AG04449 (cell line): ENCODE measurements at regions not wholly inside any gene's neighbourhood (a gene's known extent, or its start where the extent isn't known, plus 50 kb on each side); places are given as distances from the start of the nearest gene placed in this dataset.

ENCODE experiments used
- CTCF ChIA-PET: fragments of 350-600 bp; formaldehyde crosslinking; extraction: SDS; loops from one replicate; lab custom pipeline; 2021; ENCODE audit warnings: antibody characterized with exemption; lab: Yijun Ruan, JAX
- POLR2A ChIA-PET: fragments of 400-600, 350-600 bp; formaldehyde crosslinking; extraction: SDS; loops from one replicate; lab custom pipeline; 2020; ENCODE audit warnings: antibody characterized with exemption, inconsistent platforms; lab: Yijun Ruan, JAX
- DNase-seq: peaks from one replicate; pipeline ENCODE4 v3.0.0-alpha.2; 2010; ENCODE audit warnings: low read depth, low spot score
- H3K4me3 ChIP-seq: 2 replicates; pipeline ENCODE4 v1.5.1; 2011; ENCODE audit warnings: low read depth, mild to moderate bottlenecking, control low read depth, low read length
- TF ChIP-seq, protein P1 (sequence below): IDR thresholded peaks from one replicate; pipeline ENCODE4 v1.5.1; 2011; ENCODE audit warnings: mild to moderate bottlenecking, moderate library complexity, low read length, control low read depth, inconsistent platforms; ENCODE audit not compliant: insufficient read depth; ENCODE audit errors: missing control alignments

DNA sequence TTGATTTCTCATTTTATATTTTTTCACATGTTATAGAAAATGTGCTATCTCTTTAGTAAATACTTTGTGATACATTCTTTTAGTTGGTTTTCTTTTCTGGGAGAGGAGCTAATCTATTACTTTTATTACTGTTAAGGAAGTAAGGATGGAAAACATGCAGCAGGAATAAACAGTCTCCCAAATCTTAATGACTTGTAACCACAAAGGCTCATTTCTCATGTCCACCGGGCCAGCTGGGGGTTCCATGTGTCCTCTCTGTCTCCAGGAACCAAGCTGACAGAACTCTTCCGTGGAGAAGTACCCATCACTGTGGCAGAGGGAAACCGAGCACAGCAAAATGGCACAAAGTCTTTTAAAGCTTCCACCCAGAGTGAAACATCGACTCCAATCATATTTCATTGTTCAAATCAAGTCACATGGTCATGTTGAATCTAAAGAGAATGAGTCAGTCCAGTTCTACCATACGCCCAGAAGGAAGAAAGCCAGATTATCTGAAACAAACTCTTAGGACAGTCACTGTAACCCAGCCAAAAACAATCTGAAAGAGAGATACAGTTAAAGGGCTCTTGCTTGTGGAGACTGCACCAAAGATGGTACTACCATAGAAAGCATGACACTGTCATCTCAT, 97.1 kb upstream of the CDH6 start:
- no peak overlapping the region for H3K4me3 ChIP-seq
- ChIA-PET CTCF (interaction anchor here (0.6 kb wide), 1 partner anchor 136 kb away, joined by 3 read pairs; no protein-coding TSS in a partner anchor), POLR2A (no interaction called here)
- DNase-seq, result no peak
- TF ChIP-seq, protein P1, sequence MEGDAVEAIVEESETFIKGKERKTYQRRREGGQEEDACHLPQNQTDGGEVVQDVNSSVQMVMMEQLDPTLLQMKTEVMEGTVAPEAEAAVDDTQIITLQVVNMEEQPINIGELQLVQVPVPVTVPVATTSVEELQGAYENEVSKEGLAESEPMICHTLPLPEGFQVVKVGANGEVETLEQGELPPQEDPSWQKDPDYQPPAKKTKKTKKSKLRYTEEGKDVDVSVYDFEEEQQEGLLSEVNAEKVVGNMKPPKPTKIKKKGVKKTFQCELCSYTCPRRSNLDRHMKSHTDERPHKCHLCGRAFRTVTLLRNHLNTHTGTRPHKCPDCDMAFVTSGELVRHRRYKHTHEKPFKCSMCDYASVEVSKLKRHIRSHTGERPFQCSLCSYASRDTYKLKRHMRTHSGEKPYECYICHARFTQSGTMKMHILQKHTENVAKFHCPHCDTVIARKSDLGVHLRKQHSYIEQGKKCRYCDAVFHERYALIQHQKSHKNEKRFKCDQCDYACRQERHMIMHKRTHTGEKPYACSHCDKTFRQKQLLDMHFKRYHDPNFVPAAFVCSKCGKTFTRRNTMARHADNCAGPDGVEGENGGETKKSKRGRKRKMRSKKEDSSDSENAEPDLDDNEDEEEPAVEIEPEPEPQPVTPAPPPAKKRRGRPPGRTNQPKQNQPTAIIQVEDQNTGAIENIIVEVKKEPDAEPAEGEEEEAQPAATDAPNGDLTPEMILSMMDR, result no peak

DNA sequence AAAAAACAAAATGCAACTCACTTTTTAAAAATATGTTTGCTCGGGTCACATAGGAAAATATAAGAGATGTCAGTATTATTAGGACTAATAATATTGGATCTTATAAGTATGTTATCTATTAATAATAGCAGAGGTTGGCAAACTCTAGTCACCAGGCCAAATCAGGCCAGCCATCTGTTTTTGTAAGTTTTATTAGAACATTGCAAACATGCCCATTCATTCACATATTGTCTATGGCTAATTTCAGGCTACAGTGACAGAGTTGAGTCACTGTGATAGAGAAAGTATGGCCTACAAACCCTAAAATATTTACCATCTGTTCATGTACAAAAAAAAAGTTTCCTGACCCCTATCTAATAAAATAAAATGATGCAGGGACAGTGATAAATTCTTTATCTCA, 97.7 kb upstream of the CDH6 start:
- no peak for DNase-seq
- ChIA-PET CTCF (no interaction called here), POLR2A (no interaction called here)
- TF ChIP-seq, protein P1, result no peak
- no peak overlapping the region for H3K4me3 ChIP-seq

DNA sequence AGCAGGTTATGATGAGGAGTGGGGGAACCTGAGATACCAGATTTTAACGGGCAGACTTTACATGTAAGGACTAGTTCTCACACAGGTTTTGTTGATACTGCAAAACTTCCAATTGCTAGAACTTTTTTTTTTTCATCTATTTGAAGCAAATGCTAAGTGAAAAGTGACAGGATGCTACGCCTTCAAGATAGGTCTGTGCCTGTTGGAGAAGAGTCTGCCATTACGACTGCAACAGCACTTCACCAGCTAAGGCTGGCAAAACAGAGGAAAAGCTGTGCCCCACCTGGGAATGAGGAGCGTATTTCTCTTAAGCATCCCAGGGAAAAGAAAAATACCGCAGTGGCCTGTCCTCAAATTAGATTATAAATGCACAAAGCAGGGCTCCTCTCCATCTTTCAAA, 102.0 kb upstream of the CDH6 start:
- DNase-seq, result no peak
- H3K4me3 ChIP-seq, result no peak overlapping the region
- ChIA-PET CTCF (interaction anchor here (0.6 kb wide), 1 partner anchor 172 kb away, joined by 3 read pairs; no protein-coding TSS in a partner anchor), POLR2A (no interaction called here)
- TF ChIP-seq, protein P1, result no peak

DNA sequence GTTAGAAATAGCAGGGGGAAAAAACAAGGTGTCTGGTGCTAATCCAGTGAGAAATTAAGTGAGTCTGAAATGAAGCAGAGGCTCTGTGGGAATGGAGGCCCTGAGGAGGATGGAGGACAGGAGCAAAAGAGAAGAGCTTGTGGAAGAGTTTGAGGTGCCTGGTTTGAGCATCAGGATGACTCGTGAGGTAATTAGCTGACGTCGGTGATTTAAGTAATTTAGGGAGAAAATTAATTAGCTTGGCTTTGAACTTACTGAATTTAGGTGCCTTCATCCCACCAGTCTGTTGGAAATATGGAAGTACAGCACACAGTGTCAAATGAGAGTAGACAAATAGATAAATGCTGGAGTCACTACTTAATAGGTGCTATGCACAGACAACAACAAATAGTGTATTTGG, 103.0 kb upstream of the CDH6 start:
- DNase-seq, result no peak
- H3K4me3 ChIP-seq, result no peak overlapping the region
- ChIA-PET POLR2A (no interaction called here), CTCF (no interaction called here)
- TF ChIP-seq, protein P1, result no peak

DNA sequence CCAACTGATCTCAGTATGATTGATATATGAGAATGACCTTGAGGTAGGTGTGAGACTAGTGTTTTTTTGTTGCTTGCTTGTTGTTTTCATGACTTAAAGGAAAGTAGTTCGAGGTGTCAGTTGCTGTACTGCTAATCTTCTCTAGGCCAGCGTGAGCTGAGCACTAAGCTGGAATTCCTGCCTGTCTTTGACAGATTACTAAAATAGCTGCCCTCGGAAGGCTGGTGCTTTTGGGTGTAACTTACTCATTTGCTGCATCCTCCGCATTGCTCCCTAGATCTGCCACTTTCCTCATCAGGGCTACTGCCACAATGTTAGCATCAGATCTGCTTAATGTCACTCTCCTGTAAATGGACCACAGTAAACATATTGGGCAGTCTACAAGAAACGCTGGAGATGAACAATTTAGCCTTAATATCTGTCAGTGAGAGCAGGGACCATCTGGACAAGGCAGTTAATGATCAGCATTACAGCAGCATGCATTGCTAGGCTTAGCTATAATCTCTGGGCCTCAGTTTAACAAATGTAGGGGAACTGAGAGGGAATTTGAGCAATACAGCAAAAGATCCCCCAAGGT, 106.6 kb upstream of the CDH6 start:
- DNase-seq, result no peak
- CTCF ChIA-PET, result no interaction called here
- POLR2A ChIA-PET, result no interaction called here
- TF ChIP-seq, protein P1, result no peak
- H3K4me3 ChIP-seq, result no peak overlapping the region

DNA sequence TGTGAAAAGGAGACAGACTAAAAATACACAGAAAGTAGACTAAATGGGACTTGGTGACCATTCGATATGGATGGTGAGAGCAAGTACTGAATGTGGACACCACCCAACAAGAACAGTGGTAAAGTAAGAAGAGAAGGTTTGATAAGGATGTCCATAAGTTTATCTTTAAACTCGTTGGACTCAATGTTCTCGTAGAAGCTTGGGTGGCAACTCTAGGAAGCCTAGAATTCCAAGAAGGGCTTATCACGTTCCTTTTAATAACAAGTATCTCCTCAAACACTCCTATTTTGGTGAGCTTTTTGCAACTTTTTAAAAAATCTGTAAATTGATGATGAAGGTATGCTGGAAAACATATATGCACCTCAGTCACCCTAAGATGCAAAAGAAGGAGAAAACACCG, 108.6 kb upstream of the CDH6 start:
- no peak overlapping the region for H3K4me3 ChIP-seq
- ChIA-PET CTCF (no interaction called here), POLR2A (no interaction called here)
- no peak for DNase-seq
- TF ChIP-seq, protein P1, result no peak
